A549 (cell line): ENCODE measurements at regions not wholly inside any gene's neighbourhood (a gene's known extent, or its start where the extent isn't known, plus 50 kb on each side); places are given as distances from the start of the nearest gene placed in this dataset.

Source experiments
- ATAC-seq, 2 experiments: fragments of 200-7000 bp in 1 of 2; fragments of >200 bp in 1 of 2; cut with Nextera tagmentation in 1 of 2; cut with Tn5 transposase in 1 of 2; 3 replicates each; pipeline versions ENCODE4 v1.8.0 to v1.9.1; 2018 to 2020; ENCODE audit warnings: mild to moderate bottlenecking in 1 of 2, moderate library complexity in 1 of 2
- CTCF ChIA-PET: fragments of 300-600 bp; sonication (Branson Sonifier 250); formaldehyde crosslinking; extraction: SDS; loops from one replicate; lab custom pipeline; 2021; ENCODE audit warnings: antibody characterized with exemption, inconsistent platforms; lab: Yijun Ruan, JAX
- POLR2A ChIA-PET: fragments of 350-600 bp; formaldehyde crosslinking; extraction: SDS; loops from one replicate; lab custom pipeline; 2021; ENCODE audit warnings: antibody characterized with exemption, inconsistent platforms; lab: Yijun Ruan, JAX
- DNase-seq, 2 experiments: peaks; one replicate each; pipeline versions ENCODE4 v3.0.0 to v3.0.0-alpha.2; 2011 to 2016; ENCODE audit warnings: low read depth in 1 of 2, low spot score in 1 of 2
- FAIRE-seq: peaks from 2 replicates; lab custom pipeline; 2011; peaks lifted over from hg19 to GRCh38; lab: Jason Lieb, UNC
- H3K27ac ChIP-seq, 2 experiments: fragments of >200 bp; sonication (Bioruptor Twin); formaldehyde crosslinking; 3 replicates each; pipeline ENCODE4 v1.5.1; 2016 to 2017
- H3K4me1 ChIP-seq: fragments of >200 bp; sonication (Bioruptor Twin); formaldehyde crosslinking; 3 replicates; pipeline ENCODE4 v1.6.1; 2016
- H3K4me2 ChIP-seq: fragments of >200 bp; sonication (Bioruptor Twin); formaldehyde crosslinking; 3 replicates; pipeline ENCODE4 v1.6.1; 2016
- H3K4me3 ChIP-seq: fragments of >200 bp; sonication (Bioruptor Twin); formaldehyde crosslinking; 3 replicates; pipeline ENCODE4 v1.5.1; 2016
- H3K9me3 ChIP-seq: fragments of >200 bp; sonication (Bioruptor Twin); formaldehyde crosslinking; 3 replicates; pipeline ENCODE4 v1.6.1; 2016
- BCL3 ChIP-seq: fragments of >200 bp; sonication (Bioruptor Twin); formaldehyde crosslinking; IDR thresholded peaks from 3 replicates; pipeline ENCODE4 v1.6.1; 2016
- BHLHE40 ChIP-seq: IDR thresholded peaks from 2 replicates; pipeline ENCODE4 v1.6.1; 2012; ENCODE audit warnings: low read depth, low read length, inconsistent platforms
- CTCF ChIP-seq: fragments of >200 bp; sonication (Bioruptor Twin); formaldehyde crosslinking; IDR thresholded peaks from 3 replicates; pipeline ENCODE4 v1.5.1; 2016
- EP300 ChIP-seq, 2 experiments: fragments of >200 bp; sonication (Bioruptor Twin); formaldehyde crosslinking; IDR thresholded peaks; 2 replicates in 1 of 2; 3 replicates in 1 of 2; pipeline ENCODE4 v1.6.1; 2016 to 2017
- ESRRA ChIP-seq: fragments of 150-350 bp; IDR thresholded peaks from 2 replicates; pipeline ENCODE4 v1.6.1; 2014; ENCODE audit warnings: mild to moderate bottlenecking, low read length, borderline replicate concordance
- FOXS1 ChIP-seq: fragments of 250-450 bp; sonication (Bioruptor Pico); IDR thresholded peaks from 2 replicates; pipeline ENCODE4 v1.5.0; 2020; ENCODE audit warnings: mild to moderate bottlenecking, moderate library complexity
- HDAC2 ChIP-seq: fragments of 200-600 bp; sonication (generic); IDR thresholded peaks from 2 replicates; pipeline ENCODE4 v1.6.1; 2016
- HMGXB4 ChIP-seq: fragments of 250-450 bp; sonication (Bioruptor Pico); IDR thresholded peaks from 2 replicates; pipeline ENCODE4 v1.5.0; 2021; ENCODE audit warnings: mild to moderate bottlenecking, moderate library complexity, borderline replicate concordance
- HOXB5 ChIP-seq: fragments of 250-450 bp; sonication (Bioruptor Pico); IDR thresholded peaks from 2 replicates; pipeline ENCODE4 v1.5.0; 2020; ENCODE audit warnings: mild to moderate bottlenecking, moderate library complexity
- JUN ChIP-seq, 2 experiments: fragments of >200 bp; sonication (Bioruptor Twin); formaldehyde crosslinking; IDR thresholded peaks; 2 replicates in 1 of 2; 3 replicates in 1 of 2; pipeline ENCODE4 v1.6.1; 2016 to 2017
- MAX ChIP-seq: IDR thresholded peaks from 2 replicates; pipeline ENCODE4 v1.6.1; 2012
- NFE2L2 ChIP-seq: fragments of 150-350 bp; conservative IDR thresholded peaks from 2 replicates; pipeline ENCODE4 v1.6.1; 2014; ENCODE audit warnings: low read length
- RARB ChIP-seq: fragments of 250-450 bp; sonication (Bioruptor Pico); IDR thresholded peaks from 2 replicates; pipeline ENCODE4 v1.8.0; 2021; ENCODE audit warnings: mild to moderate bottlenecking, moderate library complexity
- RNF2 ChIP-seq: fragments of 200-600 bp; sonication (generic); IDR thresholded peaks from 2 replicates; pipeline ENCODE4 v1.6.1; 2016; ENCODE audit warnings: low read depth, mild to moderate bottlenecking, antibody characterized with exemption, moderate library complexity, borderline replicate concordance
- SREBF2 ChIP-seq: fragments of 450-650 bp; IDR thresholded peaks from 2 replicates; pipeline ENCODE4 v1.6.1; 2014; ENCODE audit warnings: mild to moderate bottlenecking, moderate library complexity
- TP53 ChIP-seq: fragments of 250-450 bp; sonication (Bioruptor Pico); IDR thresholded peaks from 2 replicates; pipeline ENCODE4 v1.5.0; 2021; ENCODE audit warnings: mild to moderate bottlenecking, moderate library complexity
- ZNF302 ChIP-seq: fragments of 250-450 bp; sonication (Bioruptor Pico); IDR thresholded peaks from 2 replicates; pipeline ENCODE4 v1.9.0; 2021; ENCODE audit warnings: inconsistent platforms, mild to moderate bottlenecking, moderate library complexity
- WGBS: methylation state at CpG from one replicate; pipeline ENCODE4 v1.1.6; 2017; ENCODE audit errors: missing lambda C conversion rate; 5-methylcytosine and 5-hydroxymethylcytosine counted together
- TF ChIP-seq, protein P1 (sequence below): fragments of >200 bp; sonication (Bioruptor Twin); formaldehyde crosslinking; IDR thresholded peaks from 2 replicates; pipeline ENCODE4 v1.6.1; 2016
- TF ChIP-seq, protein P2 (sequence below): fragments of 200-600 bp; sonication (generic); IDR thresholded peaks from 2 replicates; pipeline ENCODE4 v1.6.1; 2016; ENCODE audit warnings: antibody characterized with exemption, mild to moderate bottlenecking, moderate library complexity
- TF ChIP-seq, protein P3 (sequence below): IDR thresholded peaks from 2 replicates; pipeline ENCODE4 v1.6.1; 2012; ENCODE audit warnings: low read depth, borderline replicate concordance

DNA sequence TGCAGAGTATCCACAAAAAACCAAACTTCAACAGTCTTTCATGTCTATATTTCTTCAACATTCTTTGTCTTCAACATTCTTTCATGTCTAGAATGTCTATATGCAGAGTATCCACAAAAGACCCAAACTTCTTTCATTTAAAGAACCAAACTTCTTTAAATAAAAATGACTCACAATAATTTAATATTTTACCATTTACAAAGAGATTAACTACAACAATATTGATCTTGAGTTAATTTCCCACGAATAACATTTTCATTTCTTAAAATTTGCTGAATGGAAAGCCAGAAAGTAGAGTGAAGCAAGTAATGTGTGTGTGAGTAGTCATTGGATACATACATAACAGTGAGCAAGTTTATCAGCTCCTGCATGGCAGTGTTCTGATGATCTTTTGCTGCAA is 1069.7 kb downstream of the EFNB2 start, which contains the start of gene DAOA (continued):
- TF ChIP-seq, protein P1, sequence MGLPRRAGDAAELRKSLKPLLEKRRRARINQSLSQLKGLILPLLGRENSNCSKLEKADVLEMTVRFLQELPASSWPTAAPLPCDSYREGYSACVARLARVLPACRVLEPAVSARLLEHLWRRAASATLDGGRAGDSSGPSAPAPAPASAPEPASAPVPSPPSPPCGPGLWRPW, result no peak
- no peak for TF ChIP-seq HOXB5

DNA sequence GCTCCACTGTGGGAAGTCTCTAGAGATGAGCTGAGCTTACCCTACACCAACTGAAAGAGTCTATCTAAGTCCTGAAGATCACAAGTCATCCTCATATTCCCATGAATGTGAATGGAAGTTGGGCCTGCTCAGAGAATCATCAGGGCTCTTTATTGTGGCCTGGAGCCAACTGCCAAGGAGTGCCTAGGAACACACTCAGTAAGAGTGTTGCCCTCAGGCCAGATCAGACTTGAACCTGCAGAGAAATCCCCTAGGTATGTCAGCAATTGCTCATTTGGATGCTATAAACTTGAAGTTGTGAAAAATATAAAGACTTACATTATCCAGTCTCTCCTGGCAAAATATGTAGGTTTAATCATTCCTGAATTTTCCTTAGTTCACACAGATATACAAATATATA is 1070.2 kb downstream of the EFNB2 start:
- no peak for FAIRE-seq
- Histone ChIP-seq H3K4me2 (no peak overlapping the region), H3K4me3 (no peak overlapping the region), H3K27ac (no peak overlapping the region), H3K9me3 (no peaks in the 10 kb centered on the region), H3K4me1 (no peaks in the 10 kb centered on the region)
- ChIA-PET CTCF (interaction anchor here (1.2 kb wide), 1 partner anchor 54 kb away, joined by 3 read pairs; no protein-coding TSS in a partner anchor), POLR2A (no interaction called here)
- DNase-seq, result no peak
- no peak for TF ChIP-seq ZNF302 (CRISPR knock-in tag)
- no peak for TF ChIP-seq RNF2
- no peak for TF ChIP-seq EP300 (IDR thresholded peaks at IDR 0.05)
- no peak for TF ChIP-seq HDAC2
- TF ChIP-seq HMGXB4 (CRISPR knock-in tag), result no peak
- no peak for TF ChIP-seq MAX
- TF ChIP-seq, protein P2, sequence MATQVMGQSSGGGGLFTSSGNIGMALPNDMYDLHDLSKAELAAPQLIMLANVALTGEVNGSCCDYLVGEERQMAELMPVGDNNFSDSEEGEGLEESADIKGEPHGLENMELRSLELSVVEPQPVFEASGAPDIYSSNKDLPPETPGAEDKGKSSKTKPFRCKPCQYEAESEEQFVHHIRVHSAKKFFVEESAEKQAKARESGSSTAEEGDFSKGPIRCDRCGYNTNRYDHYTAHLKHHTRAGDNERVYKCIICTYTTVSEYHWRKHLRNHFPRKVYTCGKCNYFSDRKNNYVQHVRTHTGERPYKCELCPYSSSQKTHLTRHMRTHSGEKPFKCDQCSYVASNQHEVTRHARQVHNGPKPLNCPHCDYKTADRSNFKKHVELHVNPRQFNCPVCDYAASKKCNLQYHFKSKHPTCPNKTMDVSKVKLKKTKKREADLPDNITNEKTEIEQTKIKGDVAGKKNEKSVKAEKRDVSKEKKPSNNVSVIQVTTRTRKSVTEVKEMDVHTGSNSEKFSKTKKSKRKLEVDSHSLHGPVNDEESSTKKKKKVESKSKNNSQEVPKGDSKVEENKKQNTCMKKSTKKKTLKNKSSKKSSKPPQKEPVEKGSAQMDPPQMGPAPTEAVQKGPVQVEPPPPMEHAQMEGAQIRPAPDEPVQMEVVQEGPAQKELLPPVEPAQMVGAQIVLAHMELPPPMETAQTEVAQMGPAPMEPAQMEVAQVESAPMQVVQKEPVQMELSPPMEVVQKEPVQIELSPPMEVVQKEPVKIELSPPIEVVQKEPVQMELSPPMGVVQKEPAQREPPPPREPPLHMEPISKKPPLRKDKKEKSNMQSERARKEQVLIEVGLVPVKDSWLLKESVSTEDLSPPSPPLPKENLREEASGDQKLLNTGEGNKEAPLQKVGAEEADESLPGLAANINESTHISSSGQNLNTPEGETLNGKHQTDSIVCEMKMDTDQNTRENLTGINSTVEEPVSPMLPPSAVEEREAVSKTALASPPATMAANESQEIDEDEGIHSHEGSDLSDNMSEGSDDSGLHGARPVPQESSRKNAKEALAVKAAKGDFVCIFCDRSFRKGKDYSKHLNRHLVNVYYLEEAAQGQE, result no peak
- no peak for TF ChIP-seq ESRRA
- no peak for TF ChIP-seq NFE2L2
- ATAC-seq, result no peak

DNA sequence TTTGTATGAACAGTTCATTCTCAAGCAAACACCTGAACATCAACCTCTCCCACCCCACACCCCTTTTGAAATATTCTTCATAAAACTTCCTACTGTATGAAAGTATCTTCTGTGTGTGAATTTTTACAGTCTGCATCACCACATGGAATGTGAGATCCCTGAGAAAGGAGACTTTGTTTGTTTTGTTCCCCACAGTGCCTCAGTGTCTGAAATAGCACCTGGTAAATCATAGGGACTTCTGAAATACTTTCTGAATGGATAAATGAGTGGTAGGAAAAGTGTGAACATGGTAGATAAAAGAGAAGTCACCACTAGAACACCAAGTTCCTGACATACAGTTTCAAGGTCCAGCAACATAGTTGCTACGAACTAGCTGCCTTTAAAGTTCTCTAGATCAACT is 1071.2 kb downstream of the EFNB2 start:
- 21% methylated on average over 1 of the region's 1 CpG for WGBS
- ChIA-PET POLR2A (no interaction called here), CTCF (no interaction called here)
- H3K4me1 ChIP-seq, result no peaks in the 10 kb centered on the region
- TF ChIP-seq ESRRA, result no peak
- TF ChIP-seq BCL3, result no peak
- TF ChIP-seq, protein P1, result no peak
- TF ChIP-seq RARB (CRISPR knock-in tag), result no peak
- no peak for TF ChIP-seq BHLHE40
- no peak for TF ChIP-seq FOXS1 (CRISPR knock-in tag)
- no peak for TF ChIP-seq HDAC2
- TF ChIP-seq TP53 (CRISPR knock-in tag), result no peak
- TF ChIP-seq CTCF, result no peak
- TF ChIP-seq JUN (IDR thresholded peaks at IDR 0.05), result no peak
- TF ChIP-seq SREBF2, result no peak
- no peak for TF ChIP-seq ZNF302 (CRISPR knock-in tag)
- TF ChIP-seq, protein P3, sequence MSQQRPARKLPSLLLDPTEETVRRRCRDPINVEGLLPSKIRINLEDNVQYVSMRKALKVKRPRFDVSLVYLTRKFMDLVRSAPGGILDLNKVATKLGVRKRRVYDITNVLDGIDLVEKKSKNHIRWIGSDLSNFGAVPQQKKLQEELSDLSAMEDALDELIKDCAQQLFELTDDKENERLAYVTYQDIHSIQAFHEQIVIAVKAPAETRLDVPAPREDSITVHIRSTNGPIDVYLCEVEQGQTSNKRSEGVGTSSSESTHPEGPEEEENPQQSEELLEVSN, result no peak
- DNase-seq (no peak), FAIRE-seq (no peak), ATAC-seq (no peak)
- H3K27ac ChIP-seq, result no peak overlapping the region
- H3K4me3 ChIP-seq, result no peak overlapping the region
- H3K4me2 ChIP-seq, result no peak overlapping the region
- no peaks in the 10 kb centered on the region for H3K9me3 ChIP-seq
